ENCODE measurements at regions not wholly inside any gene's neighbourhood (a gene's known extent, or its start where the extent isn't known, plus 50 kb on each side); places are given as distances from the start of the nearest gene placed in this dataset.

DNA sequence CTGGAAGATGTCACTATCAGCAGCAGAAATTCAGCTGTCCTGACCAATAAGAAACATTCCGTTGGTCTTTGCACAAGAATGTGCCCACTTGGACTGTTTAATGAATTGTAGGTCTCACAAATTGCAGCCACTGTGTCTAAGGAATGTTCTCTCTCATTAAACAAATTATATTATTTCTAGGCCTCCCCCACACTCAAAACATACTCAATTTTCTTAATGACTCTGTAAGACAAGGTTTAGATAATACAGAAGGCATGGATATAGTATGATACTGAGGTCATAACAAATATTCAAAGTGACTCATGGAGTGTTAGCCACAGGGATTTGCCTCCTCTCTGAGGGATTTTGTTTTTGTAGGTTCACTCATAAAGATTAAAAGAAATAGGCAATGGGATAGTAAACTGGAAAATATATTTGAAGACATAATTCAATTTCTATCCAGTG is 197.5 kb downstream of the PTN start:
- Histone ChIP-seq H3F3A (ENCODE audit: control insufficient read depth, insufficient read depth) (no peaks in the 10 kb centered on the region), H3K9me2 (replicated peaks; ENCODE audit: control insufficient read depth, low read length) (no peaks in the 10 kb centered on the region), H3K4me3 (ENCODE audit: low read length) (no peak overlapping the region), H4K20me1 (ENCODE audit: control insufficient read depth, insufficient read depth, low read depth, low read length) (no peaks in the 10 kb centered on the region), H3K27ac (ENCODE audit: low read depth, low read length) (no peak overlapping the region), H3K9me3 (ENCODE audit: control insufficient read depth, insufficient read depth, low read length) (no peaks in the 10 kb centered on the region), H3K36me3 (ENCODE audit: control insufficient read depth, low read length) (no peaks in the 10 kb centered on the region), H3K27me3 (ENCODE audit: control insufficient read depth, low read length) (no peaks in the 10 kb centered on the region), H3K4me1 (ENCODE audit: control insufficient read depth, low read length) (no peaks in the 10 kb centered on the region), H3K79me2 (ENCODE audit: control insufficient read depth, low read length) (no peaks in the 10 kb centered on the region), H3K4me2 (ENCODE audit: low read length) (no peak overlapping the region)
- TF ChIP-seq, protein P1, sequence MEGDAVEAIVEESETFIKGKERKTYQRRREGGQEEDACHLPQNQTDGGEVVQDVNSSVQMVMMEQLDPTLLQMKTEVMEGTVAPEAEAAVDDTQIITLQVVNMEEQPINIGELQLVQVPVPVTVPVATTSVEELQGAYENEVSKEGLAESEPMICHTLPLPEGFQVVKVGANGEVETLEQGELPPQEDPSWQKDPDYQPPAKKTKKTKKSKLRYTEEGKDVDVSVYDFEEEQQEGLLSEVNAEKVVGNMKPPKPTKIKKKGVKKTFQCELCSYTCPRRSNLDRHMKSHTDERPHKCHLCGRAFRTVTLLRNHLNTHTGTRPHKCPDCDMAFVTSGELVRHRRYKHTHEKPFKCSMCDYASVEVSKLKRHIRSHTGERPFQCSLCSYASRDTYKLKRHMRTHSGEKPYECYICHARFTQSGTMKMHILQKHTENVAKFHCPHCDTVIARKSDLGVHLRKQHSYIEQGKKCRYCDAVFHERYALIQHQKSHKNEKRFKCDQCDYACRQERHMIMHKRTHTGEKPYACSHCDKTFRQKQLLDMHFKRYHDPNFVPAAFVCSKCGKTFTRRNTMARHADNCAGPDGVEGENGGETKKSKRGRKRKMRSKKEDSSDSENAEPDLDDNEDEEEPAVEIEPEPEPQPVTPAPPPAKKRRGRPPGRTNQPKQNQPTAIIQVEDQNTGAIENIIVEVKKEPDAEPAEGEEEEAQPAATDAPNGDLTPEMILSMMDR (IDR thresholded peaks at IDR 0.05; ENCODE audit: low read depth, low read length, poor library complexity, severe bottlenecking) = no peak
- no peak for TF ChIP-seq EZH2phosphoT487 (IDR thresholded peaks at IDR 0.05; ENCODE audit: borderline replicate concordance, low read length)

- Histone ChIP-seq H4K20me1 (ENCODE audit: control insufficient read depth, insufficient read depth, low read depth, low read length) (no peaks in the 10 kb centered on the region), H3F3A (ENCODE audit: control insufficient read depth, insufficient read depth) (no peaks in the 10 kb centered on the region), H3K27ac (ENCODE audit: low read depth, low read length) (no peak overlapping the region), H3K4me1 (ENCODE audit: control insufficient read depth, low read length) (no peaks in the 10 kb centered on the region), H3K36me3 (ENCODE audit: control insufficient read depth, low read length) (no peaks in the 10 kb centered on the region), H3K4me2 (ENCODE audit: low read length) (no peak overlapping the region), H3K9me3 (ENCODE audit: control insufficient read depth, insufficient read depth, low read length) (no peaks in the 10 kb centered on the region), H3K9me2 (replicated peaks; ENCODE audit: control insufficient read depth, low read length) (no peaks in the 10 kb centered on the region), H3K79me2 (ENCODE audit: control insufficient read depth, low read length) (no peaks in the 10 kb centered on the region), H3K27me3 (ENCODE audit: control insufficient read depth, low read length) (no peaks in the 10 kb centered on the region), H3K4me3 (ENCODE audit: low read length) (no peak overlapping the region)
- TF ChIP-seq, protein P1 (IDR thresholded peaks at IDR 0.05; ENCODE audit: low read depth, low read length, poor library complexity, severe bottlenecking) = no peak
- no peak for TF ChIP-seq EZH2phosphoT487 (IDR thresholded peaks at IDR 0.05; ENCODE audit: borderline replicate concordance, low read length)
Measured at GRCh38 chr7:137142376-137142775, 201.2 kb downstream of the PTN start.

- Histone ChIP-seq H3K4me2 (ENCODE audit: low read length) (no peak overlapping the region), H3K9me3 (ENCODE audit: control insufficient read depth, insufficient read depth, low read length) (no peaks in the 10 kb centered on the region; the same call in 1 of the 2 replicates), H3F3A (ENCODE audit: control insufficient read depth, insufficient read depth) (no peaks in the 10 kb centered on the region), H3K4me1 (ENCODE audit: control insufficient read depth, low read length) (no peaks in the 10 kb centered on the region), H4K20me1 (ENCODE audit: control insufficient read depth, insufficient read depth, low read depth, low read length) (no peaks in the 10 kb centered on the region), H3K79me2 (ENCODE audit: control insufficient read depth, low read length) (no peaks in the 10 kb centered on the region), H3K9me2 (replicated peaks; ENCODE audit: control insufficient read depth, low read length) (no peaks in the 10 kb centered on the region), H3K4me3 (ENCODE audit: low read length) (no peak overlapping the region), H3K27ac (ENCODE audit: low read depth, low read length) (no peak overlapping the region), H3K36me3 (ENCODE audit: control insufficient read depth, low read length) (no peaks in the 10 kb centered on the region), H3K27me3 (ENCODE audit: control insufficient read depth, low read length) (no peaks in the 10 kb centered on the region)
- TF ChIP-seq EZH2phosphoT487 (IDR thresholded peaks at IDR 0.05; ENCODE audit: borderline replicate concordance, low read length) = no peak
- TF ChIP-seq, protein P1 (IDR thresholded peaks at IDR 0.05; ENCODE audit: low read depth, low read length, poor library complexity, severe bottlenecking) = no peak
Measured at GRCh38 chr7:137135654-137136350, 207.7 kb downstream of the PTN start.

Measured in DOHH2 (cell line).